ENCODE measurements at regions not wholly inside any gene's neighbourhood (a gene's known extent, or its start where the extent isn't known, plus 50 kb on each side); places are given as distances from the start of the nearest gene placed in this dataset.

GRCh38 chr4:11264346-11264745 is 164.3 kb downstream of the HS3ST1 start:
- DNase-seq, result no peak

- DNase-seq, result no peak
Observed at GRCh38 chr4:11263208-11263607, 165.5 kb downstream of the HS3ST1 start.

- DNase-seq, result no peak
Observed at GRCh38 chr4:11261066-11261850, 167.4 kb downstream of the HS3ST1 start.

- no peak for DNase-seq
Observed at GRCh38 chr4:11259837-11260236, 168.9 kb downstream of the HS3ST1 start.

GRCh38 chr4:11252149-11252548 is 176.5 kb downstream of the HS3ST1 start:
- no peak for DNase-seq

- DNase-seq, result no peak
Observed at GRCh38 chr4:11250510-11250909, 178.2 kb downstream of the HS3ST1 start.

- DNase-seq, result no peak
Observed at GRCh38 chr4:11232015-11232414, 196.7 kb downstream of the HS3ST1 start.

- no peak for DNase-seq
Observed at GRCh38 chr4:11230866-11231265, 197.8 kb downstream of the HS3ST1 start.

GRCh38 chr4:11228530-11228929 is 200.2 kb downstream of the HS3ST1 start:
- no peak for DNase-seq

GRCh38 chr4:11223311-11223710 is 205.4 kb downstream of the HS3ST1 start:
- DNase-seq, result no peak

- no peak for DNase-seq
Observed at GRCh38 chr4:11218692-11219091, 210.0 kb downstream of the HS3ST1 start.

- no peak for DNase-seq
Observed at GRCh38 chr4:11216520-11216919, 212.2 kb downstream of the HS3ST1 start.

GRCh38 chr4:11214281-11214680 is 214.4 kb downstream of the HS3ST1 start:
- DNase-seq, result no peak

- DNase-seq, result no peak
Observed at GRCh38 chr4:11209826-11210225, 218.9 kb downstream of the HS3ST1 start.

GRCh38 chr4:11201256-11201655 is 227.4 kb downstream of the HS3ST1 start:
- no peak for DNase-seq

GRCh38 chr4:11198516-11199305 is 230.0 kb downstream of the HS3ST1 start:
- DNase-seq, result no peak

GRCh38 chr4:11197631-11198341 is 230.9 kb downstream of the HS3ST1 start:
- DNase-seq, result no peak

GRCh38 chr4:11196927-11197522 is 231.7 kb downstream of the HS3ST1 start:
- DNase-seq, result no peak

- DNase-seq, result no peak
Observed at GRCh38 chr4:11194431-11194830, 234.3 kb downstream of the HS3ST1 start.

- no peak for DNase-seq
Observed at GRCh38 chr4:11189756-11190155, 238.9 kb downstream of the HS3ST1 start.

GRCh38 chr4:11183356-11183740 is 245.3 kb downstream of the HS3ST1 start:
- no peak for DNase-seq

- DNase-seq, result no peak
Observed at GRCh38 chr4:11182586-11183355, 245.9 kb downstream of the HS3ST1 start.

All from EL (cell line).